Activated naive CD4-positive, alpha-beta T cell treated with anti-CD3 and anti-CD28 coated beads, Interleukin-2, amount 10 ng/mL, durations not matched to agents 7 days and 5 days (primary cell): ENCODE measurements at regions not wholly inside any gene's neighbourhood (a gene's known extent, or its start where the extent isn't known, plus 50 kb on each side); places are given as distances from the start of the nearest gene placed in this dataset.

Experiments
- CTCF ChIA-PET: fragments of 350-600 bp; sonication (Branson Sonifier 250); formaldehyde crosslinking; loops from one replicate; lab custom pipeline; 2021; ENCODE audit warnings: antibody characterized with exemption; lab: Charles Lee
- DNase-seq: peaks from one replicate; pipeline ENCODE4 v3.0.0-alpha.2; 2020
- H3K27ac Mint-ChIP-seq: one replicate; pipeline ENCODE4 v1.8.0; 2021; ENCODE audit warnings: mild to moderate bottlenecking, moderate library complexity, mixed read lengths
- H3K27me3 Mint-ChIP-seq: one replicate; pipeline ENCODE4 v1.8.0; 2021; ENCODE audit warnings: mild to moderate bottlenecking, mixed read lengths
- H3K36me3 Mint-ChIP-seq: one replicate; pipeline ENCODE4 v1.8.0; 2021; ENCODE audit warnings: mixed read lengths
- H3K4me1 Mint-ChIP-seq: one replicate; pipeline ENCODE4 v1.8.0; 2021; ENCODE audit warnings: mixed read lengths
- H3K4me3 Mint-ChIP-seq: one replicate; pipeline ENCODE4 v1.8.0; 2021; ENCODE audit warnings: mild to moderate bottlenecking, moderate library complexity, mixed read lengths
- H3K9me3 Mint-ChIP-seq: one replicate; pipeline ENCODE4 v1.8.0; 2021; ENCODE audit warnings: mixed read lengths

GRCh38 chr21:27104846-27105431 is 138.1 kb upstream of the ADAMTS5 start:
- Mint-ChIP-seq H3K9me3 (peaks cover 7% of the 10 kb centered on the region), H3K27me3 (no peaks in the 10 kb centered on the region), H3K36me3 (no peaks in the 10 kb centered on the region), H3K4me3 (no peak overlapping the region), H3K27ac (no peak overlapping the region), H3K4me1 (no peaks in the 10 kb centered on the region)
- CTCF ChIA-PET, result no interaction called here
- DNase-seq, result no peak

- DNase-seq, result no peak
- peaks cover 7% of the 10 kb centered on the region for H3K9me3 Mint-ChIP-seq
- H3K4me1 Mint-ChIP-seq, result no peaks in the 10 kb centered on the region
- CTCF ChIA-PET, result no interaction called here
- no peaks in the 10 kb centered on the region for H3K27me3 Mint-ChIP-seq
- no peak overlapping the region for H3K27ac Mint-ChIP-seq
- no peak overlapping the region for H3K4me3 Mint-ChIP-seq
- no peaks in the 10 kb centered on the region for H3K36me3 Mint-ChIP-seq
These were observed 136.9 kb upstream of the ADAMTS5 start for GRCh38 chr21:27103768-27104167.

GRCh38 chr21:27101523-27101922 is 134.6 kb upstream of the ADAMTS5 start:
- Mint-ChIP-seq H3K27ac (no peak overlapping the region), H3K36me3 (no peaks in the 10 kb centered on the region), H3K4me3 (no peak overlapping the region), H3K4me1 (no peaks in the 10 kb centered on the region), H3K27me3 (no peaks in the 10 kb centered on the region), H3K9me3 (peaks cover 9% of the 10 kb centered on the region)
- DNase-seq, result no peak
- CTCF ChIA-PET, result no interaction called here

- Mint-ChIP-seq H3K27me3 (no peaks in the 10 kb centered on the region), H3K27ac (no peak overlapping the region), H3K4me3 (no peak overlapping the region), H3K4me1 (no peaks in the 10 kb centered on the region), H3K9me3 (peaks cover 6% of the 10 kb centered on the region), H3K36me3 (no peaks in the 10 kb centered on the region)
- DNase-seq, result no peak
- CTCF ChIA-PET, result no interaction called here
These were observed 127.5 kb upstream of the ADAMTS5 start for GRCh38 chr21:27094184-27094948.

GRCh38 chr21:27086630-27087029 is 119.7 kb upstream of the ADAMTS5 start:
- no peak overlapping the region for H3K4me3 Mint-ChIP-seq
- H3K27me3 Mint-ChIP-seq, result no peaks in the 10 kb centered on the region
- peaks cover 5% of the 10 kb centered on the region for H3K9me3 Mint-ChIP-seq
- CTCF ChIA-PET, result no interaction called here
- DNase-seq, result no peak
- H3K27ac Mint-ChIP-seq, result no peak overlapping the region
- no peaks in the 10 kb centered on the region for H3K36me3 Mint-ChIP-seq
- H3K4me1 Mint-ChIP-seq, result no peaks in the 10 kb centered on the region

- no peak overlapping the region for H3K4me3 Mint-ChIP-seq
- peaks cover 5% of the 10 kb centered on the region for H3K9me3 Mint-ChIP-seq
- H3K27me3 Mint-ChIP-seq, result no peaks in the 10 kb centered on the region
- DNase-seq, result no peak
- H3K4me1 Mint-ChIP-seq, result no peaks in the 10 kb centered on the region
- CTCF ChIA-PET, result no interaction called here
- no peaks in the 10 kb centered on the region for H3K36me3 Mint-ChIP-seq
- no peak overlapping the region for H3K27ac Mint-ChIP-seq
These were observed 119.3 kb upstream of the ADAMTS5 start for GRCh38 chr21:27086186-27086585.

GRCh38 chr21:27085387-27085786 is 118.5 kb upstream of the ADAMTS5 start:
- Mint-ChIP-seq H3K4me3 (no peak overlapping the region), H3K9me3 (peaks cover 5% of the 10 kb centered on the region), H3K36me3 (no peaks in the 10 kb centered on the region), H3K4me1 (no peaks in the 10 kb centered on the region), H3K27ac (no peak overlapping the region), H3K27me3 (no peaks in the 10 kb centered on the region)
- CTCF ChIA-PET, result no interaction called here
- no peak for DNase-seq

- DNase-seq, result no peak
- Mint-ChIP-seq H3K9me3 (peaks cover 3% of the 10 kb centered on the region), H3K36me3 (no peaks in the 10 kb centered on the region), H3K4me1 (no peaks in the 10 kb centered on the region), H3K27me3 (no peaks in the 10 kb centered on the region), H3K27ac (no peak overlapping the region), H3K4me3 (no peak overlapping the region)
- CTCF ChIA-PET, result no interaction called here
These were observed 116.3 kb upstream of the ADAMTS5 start for GRCh38 chr21:27083144-27083543.

- no peaks in the 10 kb centered on the region for H3K36me3 Mint-ChIP-seq
- no peak overlapping the region for H3K27ac Mint-ChIP-seq
- DNase-seq, result no peak
- H3K4me3 Mint-ChIP-seq, result no peak overlapping the region
- CTCF ChIA-PET, result no interaction called here
- H3K4me1 Mint-ChIP-seq, result no peaks in the 10 kb centered on the region
- no peaks in the 10 kb centered on the region for H3K27me3 Mint-ChIP-seq
- peaks cover 1% of the 10 kb centered on the region for H3K9me3 Mint-ChIP-seq
These were observed 115.6 kb upstream of the ADAMTS5 start for GRCh38 chr21:27082431-27083010.

GRCh38 chr21:27079636-27080240 is 112.8 kb upstream of the ADAMTS5 start:
- Mint-ChIP-seq H3K27me3 (no peaks in the 10 kb centered on the region), H3K36me3 (no peaks in the 10 kb centered on the region), H3K27ac (no peak overlapping the region), H3K4me3 (no peak overlapping the region), H3K4me1 (no peaks in the 10 kb centered on the region), H3K9me3 (peaks cover 1% of the 10 kb centered on the region)
- CTCF ChIA-PET, result no interaction called here
- DNase-seq, result no peak

- Mint-ChIP-seq H3K27ac (no peak overlapping the region), H3K27me3 (no peaks in the 10 kb centered on the region), H3K4me1 (no peaks in the 10 kb centered on the region), H3K9me3 (peaks cover 1% of the 10 kb centered on the region), H3K4me3 (no peak overlapping the region), H3K36me3 (no peaks in the 10 kb centered on the region)
- DNase-seq, result no peak
- CTCF ChIA-PET, result no interaction called here
These were observed 112.0 kb upstream of the ADAMTS5 start for GRCh38 chr21:27078915-27079314.

- Mint-ChIP-seq H3K27ac (no peak overlapping the region), H3K36me3 (no peaks in the 10 kb centered on the region), H3K9me3 (no peaks in the 10 kb centered on the region), H3K27me3 (no peaks in the 10 kb centered on the region), H3K4me3 (no peak overlapping the region), H3K4me1 (no peaks in the 10 kb centered on the region)
- CTCF ChIA-PET, result no interaction called here
- DNase-seq, result no peak
These were observed 110.6 kb upstream of the ADAMTS5 start for GRCh38 chr21:27077501-27077900.

GRCh38 chr21:27076025-27076424 is 109.1 kb upstream of the ADAMTS5 start:
- Mint-ChIP-seq H3K4me3 (no peak overlapping the region), H3K36me3 (no peaks in the 10 kb centered on the region), H3K4me1 (no peaks in the 10 kb centered on the region), H3K27ac (no peak overlapping the region), H3K27me3 (no peaks in the 10 kb centered on the region), H3K9me3 (peaks cover 4% of the 10 kb centered on the region)
- no peak for DNase-seq
- CTCF ChIA-PET, result no interaction called here

- H3K4me1 Mint-ChIP-seq, result no peaks in the 10 kb centered on the region
- no peak overlapping the region for H3K4me3 Mint-ChIP-seq
- DNase-seq, result no peak
- H3K9me3 Mint-ChIP-seq, result peaks cover 4% of the 10 kb centered on the region
- no peak overlapping the region for H3K27ac Mint-ChIP-seq
- no peaks in the 10 kb centered on the region for H3K36me3 Mint-ChIP-seq
- CTCF ChIA-PET, result no interaction called here
- H3K27me3 Mint-ChIP-seq, result no peaks in the 10 kb centered on the region
These were observed 104.2 kb upstream of the ADAMTS5 start for GRCh38 chr21:27070861-27071670.
